Stomach (tissue), 4 donors: ENCODE measurements at regions not wholly inside any gene's neighbourhood (a gene's known extent, or its start where the extent isn't known, plus 50 kb on each side); places are given as distances from the start of the nearest gene placed in this dataset.

ENCODE experiments used
- CTCF ChIP-seq, 7 experiments: fragments of 450-650 bp in 4 of 7; fragments of 200-600 bp in 3 of 7; sonication (generic) in 3 of 7; IDR thresholded peaks; one replicate each; pipeline ENCODE4 v1.5.1; 2016 to 2019; ENCODE audit warnings: antibody characterized with exemption in 7 of 7, control low read depth in 2 of 7, mild to moderate bottlenecking in 1 of 7
- EP300 ChIP-seq: sonication (generic); formaldehyde crosslinking; IDR thresholded peaks from one replicate; pipeline ENCODE4 v1.6.1; 2017; ENCODE audit warnings: antibody characterized with exemption
- POLR2A ChIP-seq, 4 donors: fragments of 450-650 bp; IDR thresholded peaks; one replicate each; pipeline ENCODE4 v1.6.1; 2016; ENCODE audit warnings: antibody characterized with exemption in 4 of 4, control low read depth in 2 of 4, mild to moderate bottlenecking in 1 of 4, moderate library complexity in 1 of 4
- POLR2AphosphoS5 ChIP-seq, 3 donors: sonication (generic); formaldehyde crosslinking; IDR thresholded peaks; one replicate each; pipeline ENCODE4 v1.6.1; 2016; ENCODE audit warnings: antibody characterized with exemption in 3 of 3

GRCh38 chr12:113664224-113664681 lies 192.6 kb upstream of the LHX5 start:
- no peak for TF ChIP-seq CTCF (IDR thresholded peaks at IDR 0.05)
- no peak for TF ChIP-seq POLR2A (IDR thresholded peaks at IDR 0.05)
- no peak for TF ChIP-seq POLR2AphosphoS5 (IDR thresholded peaks at IDR 0.05)
- TF ChIP-seq EP300 = no peak
